ENCODE measurements at regions not wholly inside any gene's neighbourhood (a gene's known extent, or its start where the extent isn't known, plus 50 kb on each side); places are given as distances from the start of the nearest gene placed in this dataset.

DNA sequence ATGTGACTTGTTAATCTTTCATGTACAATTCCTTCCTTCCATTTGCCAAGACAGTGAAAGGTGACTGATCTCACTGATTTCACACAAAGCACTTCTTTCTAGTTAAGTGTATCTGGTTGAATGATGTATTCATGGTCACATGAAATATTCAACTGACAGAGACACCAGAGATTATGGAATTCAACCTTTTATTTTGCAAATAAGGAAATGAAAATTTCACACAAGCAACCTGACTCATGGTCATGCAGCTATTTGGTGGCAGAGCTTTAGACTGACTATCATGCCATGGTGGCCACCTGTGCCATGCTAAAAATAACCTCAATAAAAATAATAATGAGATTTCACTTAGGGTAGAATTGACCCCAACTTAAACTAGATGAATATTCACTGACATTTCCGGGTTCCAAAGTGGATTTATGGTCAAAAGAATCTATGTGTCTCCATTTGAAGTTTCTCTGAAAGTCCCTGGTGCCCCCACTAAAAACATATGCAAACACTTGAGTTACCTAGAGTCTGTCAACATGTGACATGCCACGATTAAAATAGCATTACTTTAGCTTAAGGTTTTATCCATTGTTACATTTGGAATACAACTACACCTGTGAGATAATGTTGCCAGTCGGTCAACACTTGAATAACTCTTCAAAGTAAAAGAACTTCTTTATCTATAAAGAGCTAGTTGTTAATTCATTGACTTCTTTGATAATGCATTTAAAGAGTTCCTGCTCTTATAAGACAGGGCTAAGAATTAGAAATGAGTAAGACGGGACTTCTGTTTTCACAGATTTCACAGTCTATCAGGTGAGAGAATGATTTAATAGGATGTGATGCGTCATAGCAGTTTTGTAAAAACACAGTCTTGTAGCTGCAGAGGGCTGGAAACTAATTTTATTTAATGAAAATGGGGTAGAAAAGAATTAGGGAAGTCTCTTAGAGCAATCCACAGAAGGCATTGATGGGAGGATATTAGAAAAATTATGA is 94.6 kb upstream of the OR9G4 start:
- Histone ChIP-seq H2AFZ (ENCODE audit: low read depth, low read length, poor library complexity, severe bottlenecking) (no peak overlapping the region), H3K4me1 (ENCODE audit: control insufficient read depth in 1 of 2, insufficient read depth in 2 of 2, low read length in 2 of 2) (no peaks in the 10 kb centered on the region), H3K9ac (ENCODE audit: low read length) (no peak overlapping the region), H3K4me3 (replicated peaks in 1 of 2; ENCODE audit: low read depth in 1 of 2, low read length in 2 of 2) (no peak overlapping the region), H3K27me3 (ENCODE audit: insufficient read depth, low read length) (no peaks in the 10 kb centered on the region), H3K9me2 (ENCODE audit: insufficient read depth) (no peaks in the 10 kb centered on the region), H3K79me2 (ENCODE audit: insufficient read depth, low read length) (no peaks in the 10 kb centered on the region), H4K20me1 (ENCODE audit: insufficient read depth) (no peaks in the 10 kb centered on the region), H3K36me3 (ENCODE audit: control insufficient read depth in 1 of 2, insufficient read depth in 2 of 2, low read length in 2 of 2) (no peaks in the 10 kb centered on the region), H3K4me2 (ENCODE audit: low read length) (no peak overlapping the region), H3K27ac (ENCODE audit: low read depth, low read length) (no peak overlapping the region), H3K9me3 (ENCODE audit: control insufficient read depth in 1 of 2, insufficient read depth in 1 of 2, low read depth in 1 of 2, low read length in 2 of 2) (no peaks in the 10 kb centered on the region)
- ChIA-PET CTCF (interaction anchor here (2.1 kb wide), 1 partner anchor 406 kb away, joined by 15 read pairs; no protein-coding TSS in a partner anchor), RAD21 (ENCODE audit: low non-redundant PET in 1 of 2, low total read pairs in 2 of 2, uncharacterized antibody in 2 of 2, unreplicated experiment in 2 of 2) (no interaction called here), POLR2A (no interaction called here)
- BruUV-seq (replicated peaks) = no TSS peak
- ATAC-seq (no peak), DNase-seq (ENCODE audit: low read depth, low spot score) (no peak)
- intact Hi-C loops (cut with micrococcal nuclease) = loop anchor here (5.0 to 10.0 kb wide), 3 partner anchors 274 to 802 kb away; partner anchors contain the start of gene YPEL4
- TF ChIP-seq CEBPB (IDR thresholded peaks at IDR 0.05; ENCODE audit: low read depth) (no peak), EZH2phosphoT487 (IDR thresholded peaks at IDR 0.05; ENCODE audit: borderline replicate concordance) (no peak), ELF1 (IDR thresholded peaks at IDR 0.05; ENCODE audit: borderline replicate concordance, low read depth) (no peak), POLR2A (IDR thresholded peaks at IDR 0.05; ENCODE audit: borderline replicate concordance, extremely low read depth, insufficient read depth, insufficient read length) (no peak), SIN3A (IDR thresholded peaks at IDR 0.05; ENCODE audit: low read depth) (no peak), POLR2AphosphoS5 (IDR thresholded peaks at IDR 0.05; ENCODE audit: low read depth, low read length) (no peak), FOSL1 (IDR thresholded peaks at IDR 0.05; ENCODE audit: low read depth) (no peak), JUND (IDR thresholded peaks at IDR 0.05) (no peak), ZNF274 (IDR thresholded peaks at IDR 0.05; ENCODE audit: low read depth, low read length) (no peak), YY1 (IDR thresholded peaks at IDR 0.05; ENCODE audit: extremely low read depth, insufficient replicate concordance, low read depth, low read length) (no peak), ZFX (IDR thresholded peaks at IDR 0.05) (no peak), EGR1 (IDR thresholded peaks at IDR 0.05; ENCODE audit: low read depth) (no peak), SRF (IDR thresholded peaks at IDR 0.05; ENCODE audit: low read depth) (no peak)
- TF ChIP-seq, protein P1, sequence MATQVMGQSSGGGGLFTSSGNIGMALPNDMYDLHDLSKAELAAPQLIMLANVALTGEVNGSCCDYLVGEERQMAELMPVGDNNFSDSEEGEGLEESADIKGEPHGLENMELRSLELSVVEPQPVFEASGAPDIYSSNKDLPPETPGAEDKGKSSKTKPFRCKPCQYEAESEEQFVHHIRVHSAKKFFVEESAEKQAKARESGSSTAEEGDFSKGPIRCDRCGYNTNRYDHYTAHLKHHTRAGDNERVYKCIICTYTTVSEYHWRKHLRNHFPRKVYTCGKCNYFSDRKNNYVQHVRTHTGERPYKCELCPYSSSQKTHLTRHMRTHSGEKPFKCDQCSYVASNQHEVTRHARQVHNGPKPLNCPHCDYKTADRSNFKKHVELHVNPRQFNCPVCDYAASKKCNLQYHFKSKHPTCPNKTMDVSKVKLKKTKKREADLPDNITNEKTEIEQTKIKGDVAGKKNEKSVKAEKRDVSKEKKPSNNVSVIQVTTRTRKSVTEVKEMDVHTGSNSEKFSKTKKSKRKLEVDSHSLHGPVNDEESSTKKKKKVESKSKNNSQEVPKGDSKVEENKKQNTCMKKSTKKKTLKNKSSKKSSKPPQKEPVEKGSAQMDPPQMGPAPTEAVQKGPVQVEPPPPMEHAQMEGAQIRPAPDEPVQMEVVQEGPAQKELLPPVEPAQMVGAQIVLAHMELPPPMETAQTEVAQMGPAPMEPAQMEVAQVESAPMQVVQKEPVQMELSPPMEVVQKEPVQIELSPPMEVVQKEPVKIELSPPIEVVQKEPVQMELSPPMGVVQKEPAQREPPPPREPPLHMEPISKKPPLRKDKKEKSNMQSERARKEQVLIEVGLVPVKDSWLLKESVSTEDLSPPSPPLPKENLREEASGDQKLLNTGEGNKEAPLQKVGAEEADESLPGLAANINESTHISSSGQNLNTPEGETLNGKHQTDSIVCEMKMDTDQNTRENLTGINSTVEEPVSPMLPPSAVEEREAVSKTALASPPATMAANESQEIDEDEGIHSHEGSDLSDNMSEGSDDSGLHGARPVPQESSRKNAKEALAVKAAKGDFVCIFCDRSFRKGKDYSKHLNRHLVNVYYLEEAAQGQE (IDR thresholded peaks at IDR 0.05; ENCODE audit: low read depth) = no peak
- TF ChIP-seq, protein P2, sequence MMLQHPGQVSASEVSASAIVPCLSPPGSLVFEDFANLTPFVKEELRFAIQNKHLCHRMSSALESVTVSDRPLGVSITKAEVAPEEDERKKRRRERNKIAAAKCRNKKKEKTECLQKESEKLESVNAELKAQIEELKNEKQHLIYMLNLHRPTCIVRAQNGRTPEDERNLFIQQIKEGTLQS (IDR thresholded peaks at IDR 0.05) = no peak
- TF ChIP-seq, protein P3, sequence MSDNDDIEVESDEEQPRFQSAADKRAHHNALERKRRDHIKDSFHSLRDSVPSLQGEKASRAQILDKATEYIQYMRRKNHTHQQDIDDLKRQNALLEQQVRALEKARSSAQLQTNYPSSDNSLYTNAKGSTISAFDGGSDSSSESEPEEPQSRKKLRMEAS (IDR thresholded peaks at IDR 0.05) = no peak

Measured in HCT116 (cell line).